H9 (cell line): ENCODE measurements at regions not wholly inside any gene's neighbourhood (a gene's known extent, or its start where the extent isn't known, plus 50 kb on each side); places are given as distances from the start of the nearest gene placed in this dataset.

Source experiments
- DNase-seq: peaks from one replicate; pipeline ENCODE4 v3.0.0-alpha.2; 2017
- H2AFZ ChIP-seq: one replicate; pipeline ENCODE4 v1.6.1; 2013; ENCODE audit warnings: mild to moderate bottlenecking, low read length, control low read depth, moderate library complexity
- H2AK5ac ChIP-seq: 2 replicates; pipeline ENCODE4 v1.6.1; 2013; ENCODE audit warnings: low read length, control low read depth, mixed read lengths; ENCODE audit not compliant: insufficient read length
- H2BK120ac ChIP-seq: one replicate; pipeline ENCODE4 v1.6.1; 2013; ENCODE audit warnings: low read depth, mild to moderate bottlenecking, low read length, control low read depth, inconsistent platforms; ENCODE audit not compliant: poor library complexity, severe bottlenecking
- H2BK12ac ChIP-seq: 2 replicates; pipeline ENCODE4 v1.6.1; 2013; ENCODE audit warnings: low read length, control low read depth, mixed read lengths, low read depth; ENCODE audit not compliant: insufficient read length
- H2BK15ac ChIP-seq: 2 replicates; pipeline ENCODE4 v1.6.1; 2013; ENCODE audit warnings: low read depth, low read length, control low read depth
- H2BK20ac ChIP-seq: one replicate; pipeline ENCODE4 v1.6.1; 2013; ENCODE audit warnings: low read depth, mild to moderate bottlenecking, low read length, control low read depth, inconsistent platforms; ENCODE audit not compliant: poor library complexity, severe bottlenecking
- H2BK5ac ChIP-seq: 2 replicates; pipeline ENCODE4 v1.6.1; 2013; ENCODE audit warnings: low read length, control low read depth, mixed read lengths; ENCODE audit not compliant: insufficient read length
- H3K14ac ChIP-seq: 2 replicates; pipeline ENCODE4 v1.6.1; 2013; ENCODE audit warnings: low read length, control low read depth; ENCODE audit not compliant: insufficient read depth
- H3K18ac ChIP-seq: 2 replicates; pipeline ENCODE4 v1.6.1; 2013; ENCODE audit warnings: low read depth, mild to moderate bottlenecking, mixed read lengths, low read length, control low read depth; ENCODE audit not compliant: insufficient read length
- H3K23ac ChIP-seq: 2 replicates; pipeline ENCODE4 v1.6.1; 2013; ENCODE audit warnings: low read length, control low read depth, mixed read lengths, low read depth; ENCODE audit not compliant: insufficient read length
- H3K23me2 ChIP-seq: 2 replicates; pipeline ENCODE4 v1.6.1; 2013; ENCODE audit warnings: low read depth, mild to moderate bottlenecking, mixed read lengths, low read length, control low read depth; ENCODE audit not compliant: insufficient read length, poor library complexity, severe bottlenecking
- H3K27ac ChIP-seq: 2 replicates; pipeline ENCODE4 v1.5.1; 2013; ENCODE audit warnings: low read length, control low read depth, mixed read lengths, low read depth; ENCODE audit not compliant: insufficient read length
- H3K27me3 ChIP-seq: 2 replicates; pipeline ENCODE4 v1.6.1; 2013; ENCODE audit warnings: low read length, control low read depth, inconsistent platforms; ENCODE audit not compliant: insufficient read depth
- H3K4ac ChIP-seq: 2 replicates; pipeline ENCODE4 v1.6.1; 2013; ENCODE audit warnings: low read depth, mild to moderate bottlenecking, control low read depth, inconsistent platforms, low read length, moderate library complexity
- H3K4me1 ChIP-seq: 2 replicates; pipeline ENCODE4 v1.6.1; 2013; ENCODE audit warnings: low read length, control low read depth, inconsistent platforms; ENCODE audit not compliant: insufficient read depth
- H3K4me2 ChIP-seq: 2 replicates; pipeline ENCODE4 v1.6.1; 2013; ENCODE audit warnings: low read length, control low read depth, mixed read lengths; ENCODE audit not compliant: insufficient read length, insufficient read depth
- H3K56ac ChIP-seq: 2 replicates; pipeline ENCODE4 v1.6.1; 2013; ENCODE audit warnings: low read depth, mild to moderate bottlenecking, mixed read lengths, low read length, control low read depth; ENCODE audit not compliant: insufficient read length
- H3K79me1 ChIP-seq: 2 replicates; pipeline ENCODE4 v1.6.1; 2013; ENCODE audit warnings: low read depth, mild to moderate bottlenecking, moderate library complexity, low read length, control low read depth, inconsistent platforms; ENCODE audit not compliant: insufficient read depth, poor library complexity, severe bottlenecking
- H3K79me2 ChIP-seq: 2 replicates; pipeline ENCODE4 v1.6.1; 2013; ENCODE audit warnings: low read length, control low read depth, inconsistent platforms; ENCODE audit not compliant: insufficient read depth
- H3K9ac ChIP-seq: 2 replicates; pipeline ENCODE4 v1.6.1; 2013; ENCODE audit warnings: low read length, control low read depth, mixed read lengths; ENCODE audit not compliant: insufficient read length; ENCODE audit errors: extremely low read depth
- H3K9me3 ChIP-seq: one replicate; pipeline ENCODE4 v1.6.1; 2013; ENCODE audit warnings: low read depth, low read length, inconsistent platforms; ENCODE audit not compliant: control insufficient read depth
- H3T11ph ChIP-seq: one replicate; pipeline ENCODE4 v1.6.1; 2013; ENCODE audit warnings: mild to moderate bottlenecking, low read length, control low read depth, inconsistent platforms
- H4K20me1 ChIP-seq: one replicate; pipeline ENCODE4 v1.6.1; 2013; ENCODE audit not compliant: control insufficient read depth, insufficient read length, insufficient read depth
- H4K5ac ChIP-seq: 2 replicates; pipeline ENCODE4 v1.6.1; 2013; ENCODE audit warnings: low read depth, mild to moderate bottlenecking, mixed read lengths, low read length, control low read depth; ENCODE audit not compliant: insufficient read length
- H4K8ac ChIP-seq: replicated peaks from 2 replicates; pipeline ENCODE4 v1.6.1; 2013; ENCODE audit warnings: low read length, control low read depth, mixed read lengths, low read depth; ENCODE audit not compliant: insufficient read length
- H4K91ac ChIP-seq: 2 replicates; pipeline ENCODE4 v1.6.1; 2013; ENCODE audit warnings: low read depth, mild to moderate bottlenecking, moderate library complexity, mixed read lengths, low read length, control low read depth; ENCODE audit not compliant: insufficient read length
- H3K27ac Mint-ChIP-seq, 3 experiments: 2 replicates in 2 of 3; 3 replicates in 1 of 3; pipeline ENCODE4 v1.8.0; 2020 to 2021; ENCODE audit warnings: mixed read lengths in 3 of 3, mild to moderate bottlenecking in 1 of 3, moderate library complexity in 1 of 3
- H3K27me3 Mint-ChIP-seq: 2 replicates; pipeline ENCODE4 v1.8.0; 2021; ENCODE audit warnings: low read depth, mild to moderate bottlenecking, moderate library complexity, mixed read lengths
- H3K36me3 Mint-ChIP-seq, 3 experiments: 2 replicates in 2 of 3; 3 replicates in 1 of 3; pipeline ENCODE4 v1.8.0; 2020 to 2021; ENCODE audit warnings: low read depth in 3 of 3, mixed read lengths in 3 of 3; ENCODE audit not compliant: insufficient read depth in 1 of 3
- H3K4me1 Mint-ChIP-seq, 2 experiments: 2 replicates each; pipeline ENCODE4 v1.8.0; 2020; ENCODE audit warnings: mixed read lengths in 2 of 2
- H3K4me3 Mint-ChIP-seq, 2 experiments: 2 replicates in 1 of 2; 3 replicates in 1 of 2; pipeline ENCODE4 v1.8.0; 2020 to 2021; ENCODE audit warnings: mild to moderate bottlenecking in 2 of 2, mixed read lengths in 2 of 2, moderate library complexity in 1 of 2
- H3K9me3 Mint-ChIP-seq, 2 experiments: 2 replicates in 1 of 2; 3 replicates in 1 of 2; pipeline ENCODE4 v1.8.0; 2020; ENCODE audit warnings: mild to moderate bottlenecking in 2 of 2, mixed read lengths in 2 of 2, moderate library complexity in 1 of 2
- WGBS: extraction: QIAGEN DNeasy Blood & Tissue Kit; methylation state at CpG from one replicate; pipeline ENCODE4 v1.1.7; 2013; ENCODE audit warnings: missing lambda C conversion rate, low lambda C conversion rate, mixed read lengths; ENCODE audit not compliant: insufficient read length; ENCODE audit errors: extremely low coverage; 5-methylcytosine and 5-hydroxymethylcytosine counted together
- TF ChIP-seq, protein P1 (sequence below): fragments of 200-600 bp; sonication (generic); conservative IDR thresholded peaks from 3 replicates; pipeline ENCODE4 v1.8.0; 2021; ENCODE audit warnings: antibody characterized with exemption, mild to moderate bottlenecking

DNA sequence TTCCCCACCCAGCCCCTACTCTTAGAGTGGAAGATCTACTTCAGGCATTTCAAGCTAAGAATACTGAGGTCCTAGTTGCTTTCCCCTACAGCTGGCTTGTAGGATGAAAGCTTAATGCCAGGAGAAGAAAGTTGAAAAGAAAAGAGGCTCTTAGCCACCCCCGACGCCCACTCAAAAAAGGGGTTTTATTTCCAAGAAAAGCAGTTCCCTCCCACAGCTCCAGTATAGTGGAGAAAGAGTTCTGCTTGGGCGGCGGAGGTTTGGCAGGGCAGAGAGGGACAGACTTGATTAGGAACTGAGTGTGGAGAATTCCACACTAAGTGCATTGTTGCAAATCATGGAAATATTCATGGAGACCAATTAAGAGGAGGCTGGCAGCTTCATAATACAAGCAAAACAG is 470.9 kb downstream of the ETS1 start:
- H3T11ph ChIP-seq, result no peak overlapping the region
- Mint-ChIP-seq H3K36me3 (peaks cover 0 to 2% (median 0%) of the 10 kb centered on the region in 3 experiments; a peak in 4 of 7 replicates), H3K27ac (no peak overlapping the region; a peak in 1 of 7 replicates), H3K9me3 (peaks cover 5 to 6% of the 10 kb centered on the region in 2 experiments; a peak in 4 of 5 replicates), H3K4me3 (no peak overlapping the region), H3K4me1 (peaks cover 3 to 4% of the 10 kb centered on the region in 2 experiments; a peak in 2 of 4 replicates), H3K27me3 (peaks cover 2% of the 10 kb centered on the region)
- no peak overlapping the region for H2BK15ac ChIP-seq
- no peak overlapping the region for H2BK20ac ChIP-seq
- H4K91ac ChIP-seq, result no peak overlapping the region
- WGBS, result no CpG with 5 or more reads among the region's 4 CpGs
- no peaks in the 10 kb centered on the region for H3K9me3 ChIP-seq
- H3K23me2 ChIP-seq, result no peaks in the 10 kb centered on the region
- no peak overlapping the region for H3K14ac ChIP-seq
- H2BK120ac ChIP-seq, result no peak overlapping the region
- H2BK5ac ChIP-seq, result no peak overlapping the region
- TF ChIP-seq, protein P1, sequence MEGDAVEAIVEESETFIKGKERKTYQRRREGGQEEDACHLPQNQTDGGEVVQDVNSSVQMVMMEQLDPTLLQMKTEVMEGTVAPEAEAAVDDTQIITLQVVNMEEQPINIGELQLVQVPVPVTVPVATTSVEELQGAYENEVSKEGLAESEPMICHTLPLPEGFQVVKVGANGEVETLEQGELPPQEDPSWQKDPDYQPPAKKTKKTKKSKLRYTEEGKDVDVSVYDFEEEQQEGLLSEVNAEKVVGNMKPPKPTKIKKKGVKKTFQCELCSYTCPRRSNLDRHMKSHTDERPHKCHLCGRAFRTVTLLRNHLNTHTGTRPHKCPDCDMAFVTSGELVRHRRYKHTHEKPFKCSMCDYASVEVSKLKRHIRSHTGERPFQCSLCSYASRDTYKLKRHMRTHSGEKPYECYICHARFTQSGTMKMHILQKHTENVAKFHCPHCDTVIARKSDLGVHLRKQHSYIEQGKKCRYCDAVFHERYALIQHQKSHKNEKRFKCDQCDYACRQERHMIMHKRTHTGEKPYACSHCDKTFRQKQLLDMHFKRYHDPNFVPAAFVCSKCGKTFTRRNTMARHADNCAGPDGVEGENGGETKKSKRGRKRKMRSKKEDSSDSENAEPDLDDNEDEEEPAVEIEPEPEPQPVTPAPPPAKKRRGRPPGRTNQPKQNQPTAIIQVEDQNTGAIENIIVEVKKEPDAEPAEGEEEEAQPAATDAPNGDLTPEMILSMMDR, result no peak
- no peaks in the 10 kb centered on the region for H3K4me1 ChIP-seq
- no peak overlapping the region for H2AFZ ChIP-seq
- H3K79me2 ChIP-seq, result no peaks in the 10 kb centered on the region
- no peaks in the 10 kb centered on the region for H3K27me3 ChIP-seq
- no peak overlapping the region for H3K9ac ChIP-seq
- no peak overlapping the region for H4K8ac ChIP-seq
- no peak overlapping the region for H3K56ac ChIP-seq
- no peak overlapping the region for H2BK12ac ChIP-seq
- no peak for DNase-seq
- H3K4me2 ChIP-seq, result no peak overlapping the region
- H2AK5ac ChIP-seq, result no peak overlapping the region
- no peak overlapping the region for H3K4ac ChIP-seq
- H4K20me1 ChIP-seq, result no peaks in the 10 kb centered on the region
- H3K23ac ChIP-seq, result no peak overlapping the region
- H3K27ac ChIP-seq, result no peak overlapping the region
- no peaks in the 10 kb centered on the region for H3K79me1 ChIP-seq
- no peak overlapping the region for H3K18ac ChIP-seq
- no peak overlapping the region for H4K5ac ChIP-seq
